Right forelimb (tissue), 1 donor: ENCODE measurements at regions not wholly inside any gene's neighbourhood (a gene's known extent, or its start where the extent isn't known, plus 50 kb on each side); places are given as distances from the start of the nearest gene placed in this dataset.
"Not testable (repeated sequence)": the region's sequence is repeated elsewhere in the genome, so short reads cannot be mapped to it uniquely, and the experiment has no call there.

Experiments used
- DNase-seq: peaks from one replicate; pipeline ENCODE4 v3.0.0-alpha.2; 2018

GRCh38 chr5:103425686-103426454, 136.7 kb downstream of the NUDT12 start:
- DNase-seq: no peak

DNA sequence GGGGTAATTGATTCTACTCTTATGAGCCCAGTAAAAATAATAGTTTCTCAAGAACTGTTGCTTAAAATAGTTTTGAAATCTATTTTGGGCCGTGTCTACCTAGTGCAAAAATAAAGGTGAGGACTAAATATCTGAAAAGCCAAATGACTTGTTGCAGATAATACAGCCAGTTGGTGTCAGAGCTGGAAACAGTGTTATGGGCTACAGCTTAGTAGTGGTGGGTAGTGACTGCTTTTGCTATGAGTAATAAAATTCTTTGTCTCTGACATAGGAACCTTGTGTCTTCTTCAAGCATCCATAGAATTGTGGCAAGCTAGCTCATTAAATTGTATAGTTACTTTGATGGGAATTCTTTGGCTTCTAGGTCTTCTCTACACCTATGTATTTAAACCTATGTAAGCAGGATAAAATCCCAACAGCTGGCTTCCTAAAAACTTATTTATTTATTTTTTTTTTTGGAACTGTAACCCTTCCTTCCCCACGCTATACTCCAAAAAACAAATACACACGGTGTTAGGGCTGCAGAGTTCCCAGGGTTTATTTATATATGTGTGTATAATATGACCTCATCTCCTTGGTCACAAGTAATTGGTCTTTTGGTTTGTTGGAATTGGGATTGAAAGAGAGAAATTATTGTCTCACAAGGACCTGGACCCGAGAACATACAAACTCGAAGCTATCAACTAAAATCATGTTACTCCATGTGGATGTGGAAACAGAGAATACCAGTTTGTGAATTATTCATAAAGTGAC, 138.0 kb downstream of the NUDT12 start:
- DNase-seq: no peak

- DNase-seq: no peak
Measured at GRCh38 chr5:103424026-103424425, 138.6 kb downstream of the NUDT12 start.

DNA sequence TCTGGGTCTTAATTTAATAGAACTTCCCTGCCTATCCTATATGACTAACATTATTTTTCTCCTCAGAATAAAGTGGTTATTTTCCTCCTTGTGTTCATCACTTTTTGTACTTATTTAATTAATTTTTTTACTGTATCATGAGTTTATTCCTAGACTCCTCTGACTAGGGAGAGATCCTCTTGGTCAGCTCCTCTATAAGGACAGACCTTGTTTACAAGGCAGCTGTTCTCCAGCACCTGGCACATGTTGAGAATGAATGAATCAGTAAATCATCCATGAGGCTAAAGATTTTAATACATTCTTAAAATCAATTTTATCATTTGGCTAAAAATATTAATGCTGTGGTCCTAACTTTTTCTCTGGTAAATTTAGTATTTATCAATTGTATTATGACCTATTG, 139.8 kb downstream of the NUDT12 start:
- DNase-seq: no peak

DNA sequence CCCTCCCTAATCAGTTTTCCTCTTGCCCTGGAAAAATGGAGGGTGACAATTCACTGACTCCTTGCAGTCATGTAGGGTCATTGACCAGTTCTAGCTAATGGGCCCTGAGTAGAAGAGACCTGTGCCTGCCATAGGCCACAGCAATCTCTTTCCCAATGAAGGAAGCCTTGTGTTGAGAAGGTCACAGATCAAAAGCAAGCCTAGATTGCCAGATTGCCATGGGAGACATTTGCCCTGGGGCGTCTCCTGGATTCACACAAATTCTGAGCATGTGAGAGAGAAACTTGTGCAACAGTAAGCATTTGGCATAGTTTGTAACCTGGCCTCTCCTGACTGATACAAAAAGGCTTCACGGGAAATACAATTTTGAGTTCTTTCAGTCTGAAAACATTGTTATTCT, 148.0 kb downstream of the NUDT12 start:
- no peak for DNase-seq

DNA sequence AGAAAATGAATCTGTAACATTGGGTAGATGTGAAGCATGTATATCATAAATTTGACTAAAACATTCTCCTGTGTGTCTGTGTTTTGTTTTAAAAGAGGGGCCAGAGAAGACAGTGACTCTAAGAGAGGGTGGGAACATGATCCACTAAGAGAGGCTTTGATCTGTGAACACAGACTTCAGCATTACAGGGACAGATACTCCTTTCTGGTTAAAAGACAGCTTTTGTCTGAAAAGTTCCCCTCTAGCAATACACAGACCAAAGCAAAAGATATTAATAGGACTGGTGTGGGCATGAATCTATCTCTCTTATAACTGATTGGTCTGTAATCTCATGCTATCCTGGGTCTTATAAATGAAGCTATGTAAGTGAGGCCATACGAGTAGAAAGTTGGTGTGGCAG, 150.9 kb downstream of the NUDT12 start:
- DNase-seq: no peak

DNA sequence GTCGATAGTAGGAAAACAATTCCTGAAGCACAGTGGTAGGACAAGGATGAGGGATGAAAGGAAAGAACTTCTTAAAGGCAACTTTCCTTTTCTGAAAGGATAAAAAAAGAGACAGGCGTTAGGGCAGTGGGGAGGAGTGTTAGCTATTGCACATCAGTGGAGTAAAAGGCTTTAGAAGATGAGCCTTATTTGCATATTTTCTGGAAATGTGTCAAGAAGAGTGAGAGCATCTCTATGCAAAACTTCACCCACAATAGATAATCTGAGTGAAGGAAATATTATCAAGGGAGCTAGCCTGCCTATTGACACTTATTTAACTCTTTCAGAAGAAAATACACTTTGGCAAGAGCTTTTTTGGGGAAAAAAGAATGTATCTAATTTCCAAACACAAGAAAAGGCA, 151.6 kb downstream of the MACIR start:
- no peak for DNase-seq

DNA sequence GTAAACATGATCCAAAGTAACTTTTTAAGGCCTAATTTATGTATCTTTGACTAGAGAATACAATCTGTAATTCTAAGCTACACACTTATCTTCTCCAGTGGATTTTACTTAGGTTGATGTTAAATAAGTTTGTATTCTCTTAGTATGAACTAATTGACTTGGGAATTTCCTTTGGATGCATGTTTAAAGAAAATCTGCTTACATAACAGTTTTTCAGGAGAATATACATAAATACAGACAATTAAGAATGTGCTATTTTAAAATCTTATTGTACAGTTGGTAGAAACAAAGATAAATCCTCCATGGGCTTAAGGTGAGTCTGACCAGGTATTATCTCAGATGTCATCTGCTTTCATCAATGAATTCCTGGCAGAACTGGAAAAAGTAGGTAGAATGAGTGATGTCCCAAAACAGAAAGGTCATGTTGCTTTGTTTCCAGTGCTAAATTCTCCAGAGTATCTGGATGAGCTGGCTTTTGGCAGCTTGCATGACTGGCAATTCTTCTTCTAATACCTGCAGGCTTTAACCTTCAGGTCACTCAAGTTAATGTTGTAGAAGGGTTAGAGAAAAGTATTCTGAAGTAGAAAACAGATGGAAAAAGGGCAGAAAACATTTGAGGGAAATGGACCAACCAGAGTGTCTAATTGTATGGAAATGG, 150.6 kb downstream of the MACIR start:
- DNase-seq: no peak

DNA sequence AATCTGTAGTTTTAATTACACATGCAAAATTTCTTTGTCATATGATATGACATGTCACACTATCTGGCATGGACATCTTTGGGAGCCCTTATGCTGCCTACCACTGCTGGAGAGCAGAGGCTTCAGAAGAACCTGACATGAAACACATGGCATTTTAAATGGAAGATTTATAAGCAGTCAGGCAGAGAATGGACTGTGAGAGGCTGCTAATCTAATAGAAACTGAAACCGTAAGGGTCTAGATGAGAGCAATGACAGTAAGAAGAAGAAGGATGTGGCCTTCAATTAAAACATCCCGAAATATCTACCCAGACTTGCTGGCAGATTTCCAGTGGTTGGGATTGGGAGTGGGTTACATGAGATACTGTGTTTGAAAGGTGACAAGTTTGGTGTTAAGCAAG, 149.8 kb downstream of the MACIR start:
- DNase-seq: no peak

GRCh38 chr5:103407402-103407801, 148.8 kb downstream of the MACIR start:
- no peak for DNase-seq

DNA sequence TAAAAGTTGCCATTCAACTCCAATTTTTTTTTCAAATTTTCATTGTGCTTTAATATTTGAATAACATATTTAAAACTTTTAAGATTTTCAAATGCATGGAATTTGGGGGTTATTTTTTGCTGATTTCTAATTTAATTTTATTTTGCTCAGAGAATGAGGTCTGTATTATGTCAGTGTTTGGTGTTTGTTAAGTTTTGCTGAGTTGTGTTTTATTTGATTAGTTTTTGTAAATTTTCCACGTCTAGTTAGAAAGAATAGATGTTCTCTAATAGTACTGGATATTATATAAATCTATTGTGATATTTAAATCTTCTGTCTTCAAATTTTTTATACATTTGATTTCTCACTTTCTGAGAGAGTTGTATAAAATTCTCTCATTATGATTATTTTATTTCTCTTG, 145.9 kb downstream of the MACIR start:
- DNase-seq: no peak

- no peak for DNase-seq
Measured at GRCh38 chr5:103402851-103403250, 144.3 kb downstream of the MACIR start.

DNA sequence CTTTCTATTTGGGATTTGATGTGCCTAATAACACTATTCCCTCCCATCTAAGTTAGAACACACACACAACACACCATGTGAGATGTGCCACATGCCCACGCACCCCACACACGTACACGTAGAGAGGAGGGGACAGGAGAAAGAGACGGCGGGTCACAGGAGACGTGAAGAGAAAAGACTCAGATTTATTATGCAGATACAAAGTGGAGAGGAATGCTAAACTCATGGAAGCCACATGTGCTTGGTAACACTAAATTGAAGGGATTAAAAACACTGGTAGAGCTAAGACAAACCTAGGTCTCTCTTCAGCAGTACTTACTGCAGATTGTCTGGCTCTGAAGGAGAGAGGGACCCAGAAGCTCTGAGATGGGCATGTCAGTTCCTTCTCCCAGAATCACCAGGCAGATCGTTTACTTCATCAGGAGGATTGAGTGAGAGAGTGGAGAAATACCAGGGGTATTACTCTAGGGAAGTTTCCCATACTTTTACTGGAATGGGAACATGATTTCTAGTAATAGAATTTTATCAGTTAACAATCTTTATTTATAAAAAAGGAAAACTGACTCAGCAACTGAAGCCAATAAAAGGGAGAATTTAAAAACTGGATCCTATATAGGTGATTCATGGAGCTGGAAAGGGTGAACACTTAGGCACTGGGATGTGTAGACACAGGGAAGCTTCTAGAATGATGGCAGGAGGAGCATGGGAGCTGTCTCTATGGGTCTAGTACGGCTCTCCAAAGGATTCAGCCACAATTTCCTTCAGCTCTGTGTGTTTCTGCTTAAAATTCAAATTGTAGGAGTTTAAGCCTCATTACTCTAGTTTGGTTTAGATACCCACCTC, 139.4 kb downstream of the MACIR start:
- no peak for DNase-seq

- DNase-seq: no peak
Measured at GRCh38 chr5:103394676-103395075, 136.1 kb downstream of the MACIR start.

DNA sequence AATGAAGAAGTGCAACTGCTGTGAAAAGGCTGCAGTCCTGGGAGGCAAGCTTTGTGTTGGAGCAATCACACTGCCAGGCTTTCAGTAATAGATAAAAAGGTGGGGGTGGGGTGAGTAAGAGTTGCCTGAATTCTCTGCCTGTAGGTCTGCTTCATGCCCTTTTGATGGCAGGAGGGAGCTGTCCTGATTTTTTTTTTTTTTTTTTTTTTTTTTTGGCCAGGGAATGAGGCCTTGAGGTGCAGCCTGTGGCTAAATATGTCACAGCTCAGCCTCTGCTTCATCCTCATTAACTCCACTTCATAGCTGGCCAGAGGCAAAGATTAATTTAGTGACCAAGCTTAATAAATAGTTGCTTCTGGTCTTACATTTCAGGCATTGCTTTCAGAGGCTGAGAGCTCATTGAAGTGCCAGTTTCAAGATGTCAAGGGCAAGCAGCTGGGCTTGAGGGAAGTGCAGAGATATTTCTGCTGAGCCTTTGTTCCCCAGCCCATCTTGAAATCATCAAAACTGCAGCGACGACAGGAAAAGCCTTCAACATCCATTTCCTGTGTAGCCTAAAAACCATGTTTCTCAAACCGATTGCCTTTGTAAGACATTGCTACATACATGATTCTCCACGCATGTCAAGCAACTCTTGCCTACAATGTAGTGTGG, 134.7 kb downstream of the MACIR start:
- no peak for DNase-seq

DNA sequence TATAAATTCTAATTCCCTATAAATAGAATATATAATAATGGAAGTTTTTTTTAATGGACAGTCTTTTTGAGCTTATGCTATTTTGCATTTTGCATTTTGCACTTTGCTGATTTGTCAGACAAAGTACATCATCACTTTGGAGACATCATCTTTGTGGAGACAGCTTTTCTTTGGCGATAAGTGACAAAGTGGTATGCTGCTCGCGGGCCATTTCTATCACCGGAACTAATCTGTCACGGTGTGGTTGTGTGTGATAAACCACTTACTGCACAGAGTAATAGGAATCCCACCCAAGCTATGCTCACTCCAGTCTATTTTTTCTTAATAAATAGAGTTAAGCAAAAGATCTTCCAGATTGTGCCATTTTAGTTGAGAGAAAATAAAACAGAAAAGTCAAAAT, 133.1 kb downstream of the MACIR start:
- no peak for DNase-seq

DNA sequence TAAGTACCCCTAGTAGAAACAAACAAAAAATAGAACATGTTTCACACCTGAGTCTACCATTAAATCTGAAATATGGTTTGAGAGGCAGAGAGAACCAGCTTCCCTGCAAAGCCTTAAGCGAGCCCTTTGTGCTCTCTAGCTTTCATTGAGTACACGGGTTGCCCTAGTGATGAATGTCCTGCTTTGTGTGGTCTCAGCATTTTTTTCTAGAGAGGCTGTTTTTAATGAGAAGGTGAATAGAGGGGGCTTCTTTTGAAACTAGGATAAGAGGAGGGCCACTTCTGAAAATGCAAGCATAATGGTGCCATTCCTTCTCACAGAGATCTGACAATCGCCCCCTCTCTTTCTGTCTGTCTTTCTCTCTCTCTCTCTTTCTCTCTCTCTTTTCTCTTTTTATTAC, 131.3 kb downstream of the MACIR start:
- no peak for DNase-seq

DNA sequence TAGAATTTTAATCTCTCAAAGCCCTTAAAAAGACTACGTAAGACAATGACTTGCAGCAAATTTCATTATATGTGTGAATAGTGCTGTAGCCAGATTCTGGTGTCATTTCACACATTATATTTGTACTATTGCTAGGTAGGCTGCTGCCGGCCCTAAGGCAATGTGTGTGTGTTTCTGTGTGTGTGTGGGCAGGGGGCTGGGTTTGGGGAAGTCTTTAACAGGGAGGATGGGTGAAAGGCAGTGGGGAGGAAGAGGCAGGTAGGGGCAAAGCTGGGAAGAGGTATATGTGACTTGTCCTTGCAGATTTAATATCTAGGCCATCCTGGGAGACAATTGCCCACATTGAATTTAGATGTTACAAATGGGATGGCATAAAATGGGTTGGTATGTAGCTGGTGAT, 130.8 kb downstream of the MACIR start:
- DNase-seq: no peak

DNA sequence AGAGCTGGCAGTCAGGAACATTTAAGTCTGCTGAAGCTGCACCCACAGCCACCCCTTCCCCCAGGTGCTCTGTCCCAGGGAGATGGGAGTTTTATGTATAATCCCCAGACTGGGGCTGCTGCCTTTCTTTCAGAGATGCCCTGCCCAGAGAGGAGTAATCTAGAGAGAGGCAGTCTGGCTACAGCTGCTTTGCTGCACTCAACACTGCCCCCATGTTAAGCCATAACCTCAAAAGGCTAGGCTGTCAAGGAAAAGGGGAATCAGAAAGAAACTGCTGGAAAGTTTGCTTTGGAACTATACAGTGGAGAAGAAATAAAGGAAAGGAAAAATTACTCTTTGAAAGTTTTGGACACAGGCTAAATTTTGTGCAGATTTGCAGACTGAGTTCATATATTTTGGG, 127.2 kb downstream of the MACIR start:
- no peak for DNase-seq

- not testable (repeated sequence) for DNase-seq
Measured at GRCh38 chr5:103377638-103378037, 119.1 kb downstream of the MACIR start.

DNA sequence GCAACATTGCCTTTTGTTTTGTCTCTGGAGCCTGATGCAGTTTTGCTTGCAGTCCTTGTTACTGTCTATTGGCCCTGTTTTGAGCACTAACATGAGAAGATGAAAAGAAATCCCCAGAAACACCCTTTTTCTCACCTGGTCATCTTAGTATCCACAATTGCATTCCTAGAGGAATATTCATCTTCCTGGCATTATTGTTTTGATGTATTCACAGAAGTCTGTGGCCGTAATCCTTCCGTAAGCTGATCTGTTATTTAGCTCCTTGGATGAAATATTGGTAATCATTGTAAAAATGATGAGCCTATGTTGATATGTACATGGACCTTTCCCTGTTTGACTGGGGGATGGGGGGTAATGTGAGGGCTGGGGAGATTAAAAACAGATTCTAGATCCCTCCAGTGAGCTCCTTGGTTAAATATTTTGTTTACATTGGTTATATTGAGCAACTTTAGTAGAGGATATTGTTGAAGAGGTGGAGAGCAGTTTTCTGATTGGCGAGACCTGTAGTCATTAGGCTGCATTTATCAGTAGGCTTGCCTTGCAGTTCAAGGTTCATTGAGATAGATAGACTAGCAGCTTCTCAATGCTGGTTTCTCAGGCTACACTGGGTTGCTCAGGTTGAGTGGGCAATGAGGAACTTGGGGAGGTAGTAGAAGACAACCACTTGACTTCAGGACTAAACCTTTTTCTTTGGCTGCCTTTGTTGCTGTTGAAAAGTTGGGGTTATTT, 117.5 kb downstream of the MACIR start:
- no peak for DNase-seq

GRCh38 chr5:103375350-103375749, 116.8 kb downstream of the MACIR start:
- no peak for DNase-seq
